ENCODE measurements at regions not wholly inside any gene's neighbourhood (a gene's known extent, or its start where the extent isn't known, plus 50 kb on each side); places are given as distances from the start of the nearest gene placed in this dataset.

DNA sequence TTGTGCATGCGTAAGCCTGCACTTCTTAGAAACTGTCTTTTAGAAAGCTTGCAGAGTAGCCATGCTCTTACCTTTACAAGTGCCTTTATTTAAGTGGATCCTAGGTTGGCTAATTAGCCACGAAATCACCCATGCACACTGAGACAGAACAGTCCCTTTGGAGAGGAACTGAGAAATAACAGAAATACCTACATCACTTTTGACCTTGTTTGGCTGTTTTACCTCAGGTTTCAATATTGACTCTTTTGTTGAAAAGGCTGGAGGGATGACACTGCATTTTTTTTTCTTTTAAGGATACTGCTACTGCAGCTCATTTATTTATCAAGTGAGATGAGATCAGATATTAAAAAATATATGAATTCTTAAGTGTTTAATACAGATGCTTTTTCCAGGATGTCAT lies 155.6 kb upstream of the GOLIM4 start:
- peaks cover 10% of the 10 kb centered on the region for H3K9me3 ChIP-seq (replicated peaks)
- no peaks in the 10 kb centered on the region for H3K36me3 ChIP-seq
- peaks cover 46% of the 10 kb centered on the region for H3K27me3 ChIP-seq (ENCODE audit: low read depth)
- no peak overlapping the region for H3K27ac ChIP-seq (replicated peaks)
- peaks cover 28% of the 10 kb centered on the region for H3K4me1 ChIP-seq
- intact Hi-C loops (cut with micrococcal nuclease), result no loop called here
- H3K4me3 ChIP-seq, result no peak overlapping the region
- DNase-seq, result no peak
- TF ChIP-seq, protein P1, sequence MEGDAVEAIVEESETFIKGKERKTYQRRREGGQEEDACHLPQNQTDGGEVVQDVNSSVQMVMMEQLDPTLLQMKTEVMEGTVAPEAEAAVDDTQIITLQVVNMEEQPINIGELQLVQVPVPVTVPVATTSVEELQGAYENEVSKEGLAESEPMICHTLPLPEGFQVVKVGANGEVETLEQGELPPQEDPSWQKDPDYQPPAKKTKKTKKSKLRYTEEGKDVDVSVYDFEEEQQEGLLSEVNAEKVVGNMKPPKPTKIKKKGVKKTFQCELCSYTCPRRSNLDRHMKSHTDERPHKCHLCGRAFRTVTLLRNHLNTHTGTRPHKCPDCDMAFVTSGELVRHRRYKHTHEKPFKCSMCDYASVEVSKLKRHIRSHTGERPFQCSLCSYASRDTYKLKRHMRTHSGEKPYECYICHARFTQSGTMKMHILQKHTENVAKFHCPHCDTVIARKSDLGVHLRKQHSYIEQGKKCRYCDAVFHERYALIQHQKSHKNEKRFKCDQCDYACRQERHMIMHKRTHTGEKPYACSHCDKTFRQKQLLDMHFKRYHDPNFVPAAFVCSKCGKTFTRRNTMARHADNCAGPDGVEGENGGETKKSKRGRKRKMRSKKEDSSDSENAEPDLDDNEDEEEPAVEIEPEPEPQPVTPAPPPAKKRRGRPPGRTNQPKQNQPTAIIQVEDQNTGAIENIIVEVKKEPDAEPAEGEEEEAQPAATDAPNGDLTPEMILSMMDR (IDR thresholded peaks at IDR 0.05; ENCODE audit: borderline replicate concordance), result no peak

- TF ChIP-seq, protein P1 (IDR thresholded peaks at IDR 0.05; ENCODE audit: borderline replicate concordance), result no peak
- Histone ChIP-seq H3K27ac (replicated peaks) (no peak overlapping the region), H3K4me3 (peak overlapping the region; percentile 77), H3K36me3 (no peaks in the 10 kb centered on the region), H3K4me1 (peaks cover 28% of the 10 kb centered on the region), H3K27me3 (ENCODE audit: low read depth) (peaks cover 55% of the 10 kb centered on the region), H3K9me3 (replicated peaks) (peaks cover 3% of the 10 kb centered on the region)
- no peak for DNase-seq
- intact Hi-C loops (cut with micrococcal nuclease), result no loop called here
Observed at GRCh38 chr3:168250415-168250861, 154.7 kb upstream of the GOLIM4 start.

DNA sequence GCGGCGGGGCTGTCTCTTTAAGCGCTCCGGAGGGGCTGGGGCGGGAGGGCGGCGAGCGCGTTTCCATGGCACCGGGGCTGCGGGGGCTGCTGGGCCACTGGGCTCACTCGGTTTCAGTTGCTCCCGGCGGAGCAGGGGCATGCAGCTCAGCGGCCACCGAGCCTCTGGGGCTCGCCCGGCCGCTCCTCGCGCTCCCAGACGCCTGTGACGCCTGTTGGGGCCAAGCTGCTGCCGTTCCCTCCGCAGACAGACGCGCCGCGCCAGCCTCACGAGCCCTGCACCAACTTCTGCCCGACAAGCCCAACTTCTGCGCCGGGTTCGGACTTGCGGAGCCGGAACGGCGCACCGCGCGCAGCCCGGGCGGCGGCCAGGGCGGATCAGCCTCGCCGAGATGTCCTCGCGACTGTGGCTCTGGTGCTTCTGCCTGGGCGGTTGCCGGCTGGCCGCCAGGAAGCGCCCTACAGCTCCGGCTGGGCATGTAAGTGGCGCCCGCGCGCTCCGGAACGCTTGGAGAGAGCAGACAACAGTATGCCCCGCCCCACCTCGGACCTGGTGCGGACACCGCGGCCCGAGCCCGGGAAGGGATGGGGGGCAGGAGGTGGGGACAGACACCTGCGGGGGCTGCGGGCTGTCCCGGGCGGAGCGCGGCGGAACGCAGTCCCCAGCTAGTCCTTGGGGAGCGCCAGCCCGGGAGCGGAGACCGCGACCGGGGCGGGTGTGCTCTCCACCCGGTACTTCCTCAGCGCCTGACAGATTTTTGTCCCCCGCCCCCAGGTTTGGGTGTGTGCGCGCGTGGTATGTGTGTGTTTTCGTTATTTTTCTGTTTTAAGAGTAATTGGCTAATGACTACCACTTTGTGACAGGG lies 154.1 kb upstream of the GOLIM4 start:
- peaks cover 62% of the 10 kb centered on the region for H3K27me3 ChIP-seq (ENCODE audit: low read depth)

DNA sequence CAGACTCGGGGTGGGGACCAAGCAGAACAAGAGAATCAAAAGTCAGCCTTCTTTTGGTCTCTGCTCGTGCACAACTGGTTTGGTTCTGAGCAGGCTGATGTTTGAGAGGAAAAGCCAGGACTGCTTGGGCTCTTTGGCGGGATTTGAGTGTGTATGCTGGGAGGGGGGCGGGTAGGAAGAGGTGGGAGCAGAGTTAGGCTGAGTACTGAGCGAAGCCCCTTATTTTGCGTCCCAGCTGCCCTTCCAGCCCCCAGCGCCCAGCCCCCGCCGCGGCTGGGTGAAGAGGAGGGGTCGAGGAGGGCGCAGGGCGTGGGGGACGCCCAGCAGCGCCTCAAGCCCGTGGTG lies 153.5 kb upstream of the GOLIM4 start:
- intact Hi-C loops (cut with micrococcal nuclease), result no loop called here
- H3K27ac ChIP-seq (replicated peaks), result peak overlapping the region; percentile 21
- H3K9me3 ChIP-seq (replicated peaks), result no peaks in the 10 kb centered on the region
- no peak for DNase-seq
- TF ChIP-seq, protein P1 (IDR thresholded peaks at IDR 0.05; ENCODE audit: borderline replicate concordance), result no peak
- peaks cover 28% of the 10 kb centered on the region for H3K4me1 ChIP-seq
- H3K4me3 ChIP-seq, result peak overlapping the region; percentile 77
- no peaks in the 10 kb centered on the region for H3K36me3 ChIP-seq
- H3K27me3 ChIP-seq (ENCODE audit: low read depth), result peaks cover 68% of the 10 kb centered on the region

More for the DNA sequence above, 154.1 kb upstream of the GOLIM4 start:
- Histone ChIP-seq H3K9me3 (replicated peaks) (no peaks in the 10 kb centered on the region), H3K36me3 (no peaks in the 10 kb centered on the region), H3K27ac (replicated peaks) (peak overlapping the region; percentile 21), H3K4me3 (peak overlapping the region; percentile 77), H3K4me1 (peaks cover 28% of the 10 kb centered on the region)
- TF ChIP-seq, protein P1 (IDR thresholded peaks at IDR 0.05; ENCODE audit: borderline replicate concordance), result peak; percentile 50
- peak; percentile 74 for DNase-seq
- intact Hi-C loops (cut with micrococcal nuclease), result no loop called here

- TF ChIP-seq, protein P1 (IDR thresholded peaks at IDR 0.05; ENCODE audit: borderline replicate concordance), result no peak
- Histone ChIP-seq H3K27ac (replicated peaks) (no peak overlapping the region), H3K4me1 (peaks cover 28% of the 10 kb centered on the region), H3K4me3 (peak overlapping the region; percentile 77), H3K27me3 (ENCODE audit: low read depth) (peaks cover 73% of the 10 kb centered on the region), H3K9me3 (replicated peaks) (no peaks in the 10 kb centered on the region), H3K36me3 (no peaks in the 10 kb centered on the region)
- intact Hi-C loops (cut with micrococcal nuclease), result no loop called here
- DNase-seq, result no peak
Observed at GRCh38 chr3:168248383-168249204, 152.9 kb upstream of the GOLIM4 start.
